GM23248 (cell line): ENCODE measurements at regions not wholly inside any gene's neighbourhood (a gene's known extent, or its start where the extent isn't known, plus 50 kb on each side); places are given as distances from the start of the nearest gene placed in this dataset.

ENCODE experiments used
- EZH2 ChIP-seq: fragments of 200-600 bp; sonication (generic); IDR thresholded peaks from 2 replicates; pipeline ENCODE4 v1.6.1; 2018; ENCODE audit warnings: antibody characterized with exemption, mild to moderate bottlenecking; ENCODE audit not compliant: insufficient read depth, poor library complexity, severe bottlenecking
- EZH2phosphoT487 ChIP-seq: fragments of 200-600 bp; sonication (generic); IDR thresholded peaks from 2 replicates; pipeline ENCODE4 v1.6.1; 2018; ENCODE audit warnings: antibody characterized with exemption, moderate library complexity, mild to moderate bottlenecking, low read depth; ENCODE audit not compliant: insufficient read depth

GRCh38 chr17:70338946-70339354, 169.6 kb downstream of the KCNJ2 start:
- TF ChIP-seq EZH2phosphoT487 (no peak), EZH2 (no peak)
